Activated T-helper 2 cell treated with anti-CD3 and anti-CD28 coated beads, Interferon-gamma antibody, Interleukin-2, Interleukin-4, amounts not matched to agents 10 μg/mL and 5 μg/mL and 100 μg/mL, durations not matched to agents 14 hours and 24 hours and 36 hours (primary cell): ENCODE measurements at regions not wholly inside any gene's neighbourhood (a gene's known extent, or its start where the extent isn't known, plus 50 kb on each side); places are given as distances from the start of the nearest gene placed in this dataset.
"Not testable (repeated sequence)": the region's sequence is repeated elsewhere in the genome, so short reads cannot be mapped to it uniquely, and the experiment has no call there.

ENCODE experiments used
- DNase-seq: peaks from one replicate; pipeline ENCODE4 v3.0.0; 2021; ENCODE audit warnings: low spot score
- H3K27ac Mint-ChIP-seq: one replicate; pipeline ENCODE4 v1.8.0; 2021; ENCODE audit warnings: mixed read lengths
- H3K27me3 Mint-ChIP-seq: one replicate; pipeline ENCODE4 v1.8.0; 2021; ENCODE audit warnings: low read depth, mixed read lengths
- H3K36me3 Mint-ChIP-seq: one replicate; pipeline ENCODE4 v1.8.0; 2021; ENCODE audit warnings: low read depth, mixed read lengths
- H3K4me1 Mint-ChIP-seq: one replicate; pipeline ENCODE4 v1.8.0; 2021; ENCODE audit warnings: low read depth, mixed read lengths
- H3K4me3 Mint-ChIP-seq: one replicate; pipeline ENCODE4 v1.8.0; 2021; ENCODE audit warnings: low read depth, mild to moderate bottlenecking, moderate library complexity, mixed read lengths
- H3K9me3 Mint-ChIP-seq: one replicate; pipeline ENCODE4 v1.8.0; 2021; ENCODE audit warnings: mixed read lengths
- intact Hi-C: fragments of 100-400 bp; cut with micrococcal nuclease; formaldehyde crosslinking; loops from one replicate; pipeline ENCODE4 v1.15.1; 2023

- Mint-ChIP-seq H3K27ac (no peak overlapping the region), H3K4me3 (no peak overlapping the region), H3K27me3 (no peaks in the 10 kb centered on the region), H3K36me3 (no peaks in the 10 kb centered on the region), H3K9me3 (no peaks in the 10 kb centered on the region), H3K4me1 (no peaks in the 10 kb centered on the region)
- DNase-seq = no peak
- intact Hi-C loops = no loop called here
Measured at GRCh38 chr5:99775189-99775588, 760.0 kb upstream of the FAM174A start.

GRCh38 chr5:99773290-99773689 is 761.9 kb upstream of the FAM174A start:
- DNase-seq = no peak
- Mint-ChIP-seq H3K27me3 (no peaks in the 10 kb centered on the region), H3K27ac (no peak overlapping the region), H3K9me3 (no peaks in the 10 kb centered on the region), H3K36me3 (no peaks in the 10 kb centered on the region), H3K4me1 (no peaks in the 10 kb centered on the region), H3K4me3 (no peak overlapping the region)
- intact Hi-C loops = no loop called here

- H3K27ac Mint-ChIP-seq = no peak overlapping the region
- H3K27me3 Mint-ChIP-seq = no peaks in the 10 kb centered on the region
- intact Hi-C loops = no loop called here
- no peak for DNase-seq
- no peaks in the 10 kb centered on the region for H3K36me3 Mint-ChIP-seq
- no peak overlapping the region for H3K4me3 Mint-ChIP-seq
- H3K9me3 Mint-ChIP-seq = no peaks in the 10 kb centered on the region
- H3K4me1 Mint-ChIP-seq = no peaks in the 10 kb centered on the region
Measured at GRCh38 chr5:99771296-99771695, 763.9 kb upstream of the FAM174A start.

- intact Hi-C loops = no loop called here
- no peak overlapping the region for H3K27ac Mint-ChIP-seq
- no peaks in the 10 kb centered on the region for H3K4me1 Mint-ChIP-seq
- no peak overlapping the region for H3K4me3 Mint-ChIP-seq
- H3K27me3 Mint-ChIP-seq = no peaks in the 10 kb centered on the region
- no peak for DNase-seq
- H3K36me3 Mint-ChIP-seq = no peaks in the 10 kb centered on the region
- peaks cover 7% of the 10 kb centered on the region for H3K9me3 Mint-ChIP-seq
Measured at GRCh38 chr5:99765011-99765410, 770.2 kb upstream of the FAM174A start.

GRCh38 chr5:99763021-99763774 is 772.0 kb upstream of the FAM174A start:
- intact Hi-C loops = no loop called here
- Mint-ChIP-seq H3K4me1 (no peaks in the 10 kb centered on the region), H3K27me3 (no peaks in the 10 kb centered on the region), H3K4me3 (no peak overlapping the region), H3K9me3 (peaks cover 7% of the 10 kb centered on the region), H3K36me3 (no peaks in the 10 kb centered on the region), H3K27ac (no peak overlapping the region)
- DNase-seq = no peak

- Mint-ChIP-seq H3K4me3 (no peak overlapping the region), H3K9me3 (peaks cover 4% of the 10 kb centered on the region)
- intact Hi-C loops = no loop called here
Measured at GRCh38 chr5:99747342-99747741, 787.8 kb upstream of the FAM174A start.

GRCh38 chr5:99733146-99733545 is 802.0 kb upstream of the FAM174A start:
- H3K27me3 Mint-ChIP-seq, H3K9me3 Mint-ChIP-seq, H3K36me3 Mint-ChIP-seq, DNase-seq, H3K4me1 Mint-ChIP-seq, H3K27ac Mint-ChIP-seq, intact Hi-C loops, H3K4me3 Mint-ChIP-seq: not testable (repeated sequence)

More at GRCh38 chr5:99747342-99747741, 787.8 kb upstream of the FAM174A start:
- H3K36me3 Mint-ChIP-seq = no peaks in the 10 kb centered on the region
- H3K27ac Mint-ChIP-seq = no peak overlapping the region
- no peaks in the 10 kb centered on the region for H3K4me1 Mint-ChIP-seq
- no peaks in the 10 kb centered on the region for H3K27me3 Mint-ChIP-seq
- DNase-seq = no peak

- DNase-seq, H3K4me1 Mint-ChIP-seq, H3K4me3 Mint-ChIP-seq, H3K36me3 Mint-ChIP-seq, H3K27ac Mint-ChIP-seq, H3K9me3 Mint-ChIP-seq, H3K27me3 Mint-ChIP-seq, intact Hi-C loops: not testable (repeated sequence)
Measured at GRCh38 chr5:99730653-99731052, 801.8 kb upstream of the CHD1 start.

GRCh38 chr5:99724732-99725290 is 796.0 kb upstream of the CHD1 start:
- H3K4me3 Mint-ChIP-seq = no peak overlapping the region

GRCh38 chr5:99721506-99721905 is 792.7 kb upstream of the CHD1 start:
- intact Hi-C loops = no loop called here
- Mint-ChIP-seq H3K4me1 (no peaks in the 10 kb centered on the region), H3K27me3 (no peaks in the 10 kb centered on the region), H3K36me3 (no peaks in the 10 kb centered on the region), H3K9me3 (no peaks in the 10 kb centered on the region), H3K4me3 (no peak overlapping the region), H3K27ac (no peak overlapping the region)
- no peak for DNase-seq

More at GRCh38 chr5:99724732-99725290, 796.0 kb upstream of the CHD1 start:
- no peak overlapping the region for H3K27ac Mint-ChIP-seq
- H3K36me3 Mint-ChIP-seq = no peaks in the 10 kb centered on the region
- H3K27me3 Mint-ChIP-seq = no peaks in the 10 kb centered on the region
- DNase-seq = no peak
- H3K9me3 Mint-ChIP-seq = no peaks in the 10 kb centered on the region
- intact Hi-C loops = no loop called here
- no peaks in the 10 kb centered on the region for H3K4me1 Mint-ChIP-seq

GRCh38 chr5:99715921-99716320 is 787.1 kb upstream of the CHD1 start:
- Mint-ChIP-seq H3K27me3 (no peaks in the 10 kb centered on the region), H3K4me3 (no peak overlapping the region), H3K36me3 (no peaks in the 10 kb centered on the region), H3K4me1 (no peaks in the 10 kb centered on the region), H3K9me3 (peaks cover 9% of the 10 kb centered on the region), H3K27ac (no peak overlapping the region)
- no peak for DNase-seq
- intact Hi-C loops = no loop called here

- no peak for DNase-seq
- peaks cover 10% of the 10 kb centered on the region for H3K9me3 Mint-ChIP-seq
- H3K27me3 Mint-ChIP-seq = no peaks in the 10 kb centered on the region
- intact Hi-C loops = no loop called here
- no peaks in the 10 kb centered on the region for H3K4me1 Mint-ChIP-seq
- H3K4me3 Mint-ChIP-seq = no peak overlapping the region
- no peaks in the 10 kb centered on the region for H3K36me3 Mint-ChIP-seq
- no peak overlapping the region for H3K27ac Mint-ChIP-seq
Measured at GRCh38 chr5:99706160-99706559, 777.4 kb upstream of the CHD1 start.

- Mint-ChIP-seq H3K4me1 (no peaks in the 10 kb centered on the region), H3K9me3 (peaks cover 8% of the 10 kb centered on the region), H3K36me3 (no peaks in the 10 kb centered on the region), H3K27me3 (no peaks in the 10 kb centered on the region), H3K27ac (no peak overlapping the region), H3K4me3 (no peak overlapping the region)
- intact Hi-C loops = no loop called here
- no peak for DNase-seq
Measured at GRCh38 chr5:99702565-99702964, 773.8 kb upstream of the CHD1 start.
